IMR-90 (cell line): ENCODE measurements at regions not wholly inside any gene's neighbourhood (a gene's known extent, or its start where the extent isn't known, plus 50 kb on each side); places are given as distances from the start of the nearest gene placed in this dataset.

Experiments
- CEBPB ChIP-seq: IDR thresholded peaks from 2 replicates; pipeline ENCODE4 v1.6.1; 2012; ENCODE audit warnings: low read depth, low read length, improper control_type of control experiment
- FOS ChIP-seq: fragments of 150-350 bp; IDR thresholded peaks from 2 replicates; pipeline ENCODE4 v1.6.1; 2016; ENCODE audit warnings: low read depth, low read length
- POLR2A ChIP-seq: IDR thresholded peaks from 2 replicates; pipeline ENCODE4 v1.6.1; 2012; ENCODE audit warnings: mild to moderate bottlenecking, low read depth, low read length
- TF ChIP-seq, protein P1 (sequence below): conservative IDR thresholded peaks from 2 replicates; pipeline ENCODE4 v1.5.1; 2012; ENCODE audit warnings: mild to moderate bottlenecking, low read depth, low read length, improper control_type of control experiment

DNA sequence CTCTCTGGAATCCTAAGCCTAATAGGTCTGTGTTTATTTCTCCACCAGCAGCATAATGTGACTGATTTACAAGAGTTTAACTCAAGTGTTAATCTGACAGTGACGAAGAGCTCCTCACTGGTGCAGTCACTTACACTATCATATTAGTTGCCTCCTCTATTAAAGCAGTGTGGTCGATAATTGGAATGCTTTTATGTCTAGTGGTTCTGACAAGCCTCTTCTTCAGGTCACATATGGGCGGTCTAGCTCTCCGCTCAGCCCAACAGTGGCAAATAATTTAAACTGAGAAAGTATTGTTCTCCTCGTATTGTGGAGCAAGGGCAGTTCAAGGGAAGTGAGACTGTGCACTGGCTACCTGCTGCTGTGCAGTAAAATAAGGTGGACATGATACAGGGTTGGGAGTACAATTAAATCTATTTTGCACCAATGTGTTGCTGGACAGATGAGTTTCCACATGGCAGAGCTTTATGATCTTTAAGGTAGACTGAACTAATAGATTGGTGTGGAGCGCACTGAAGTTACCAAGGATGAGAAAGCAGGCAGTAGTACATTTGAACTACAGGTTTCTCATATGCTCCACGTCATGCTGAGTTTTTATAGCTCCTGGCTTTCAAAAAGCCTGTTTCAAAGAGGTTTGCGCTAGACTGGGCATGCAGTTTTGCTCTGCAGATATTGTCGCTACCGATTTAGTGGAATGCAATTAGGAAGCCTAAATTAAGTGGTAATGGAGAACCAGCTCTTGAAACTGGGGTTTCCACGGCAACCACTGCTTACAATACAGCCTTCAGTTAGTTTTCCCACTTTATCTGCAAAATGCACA lies 151.7 kb upstream of the POU3F3 start:
- TF ChIP-seq, protein P1, sequence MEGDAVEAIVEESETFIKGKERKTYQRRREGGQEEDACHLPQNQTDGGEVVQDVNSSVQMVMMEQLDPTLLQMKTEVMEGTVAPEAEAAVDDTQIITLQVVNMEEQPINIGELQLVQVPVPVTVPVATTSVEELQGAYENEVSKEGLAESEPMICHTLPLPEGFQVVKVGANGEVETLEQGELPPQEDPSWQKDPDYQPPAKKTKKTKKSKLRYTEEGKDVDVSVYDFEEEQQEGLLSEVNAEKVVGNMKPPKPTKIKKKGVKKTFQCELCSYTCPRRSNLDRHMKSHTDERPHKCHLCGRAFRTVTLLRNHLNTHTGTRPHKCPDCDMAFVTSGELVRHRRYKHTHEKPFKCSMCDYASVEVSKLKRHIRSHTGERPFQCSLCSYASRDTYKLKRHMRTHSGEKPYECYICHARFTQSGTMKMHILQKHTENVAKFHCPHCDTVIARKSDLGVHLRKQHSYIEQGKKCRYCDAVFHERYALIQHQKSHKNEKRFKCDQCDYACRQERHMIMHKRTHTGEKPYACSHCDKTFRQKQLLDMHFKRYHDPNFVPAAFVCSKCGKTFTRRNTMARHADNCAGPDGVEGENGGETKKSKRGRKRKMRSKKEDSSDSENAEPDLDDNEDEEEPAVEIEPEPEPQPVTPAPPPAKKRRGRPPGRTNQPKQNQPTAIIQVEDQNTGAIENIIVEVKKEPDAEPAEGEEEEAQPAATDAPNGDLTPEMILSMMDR: no peak
- no peak for TF ChIP-seq POLR2A
- TF ChIP-seq CEBPB: no peak
- TF ChIP-seq FOS: no peak
